ENCODE measurements at regions not wholly inside any gene's neighbourhood (a gene's known extent, or its start where the extent isn't known, plus 50 kb on each side); places are given as distances from the start of the nearest gene placed in this dataset.
"Not testable (repeated sequence)": the region's sequence is repeated elsewhere in the genome, so short reads cannot be mapped to it uniquely, and the experiment has no call there.

- TF ChIP-seq CTCF (IDR thresholded peaks at IDR 0.05; ENCODE audit: insufficient read depth in 1 of 2, low read depth in 1 of 2, low read length in 1 of 2, severe bottlenecking in 1 of 2, unreplicated experiment in 1 of 2), result no peak
- Mint-ChIP-seq H3K27ac (ENCODE audit: unreplicated experiment) (no peak overlapping the region), H3K27me3 (ENCODE audit: insufficient read depth, unreplicated experiment) (peaks cover 6% of the 10 kb centered on the region), H3K36me3 (ENCODE audit: insufficient read depth, unreplicated experiment) (no peaks in the 10 kb centered on the region), H3K4me3 (ENCODE audit: unreplicated experiment) (no peak overlapping the region), H3K4me1 (ENCODE audit: low read depth, unreplicated experiment) (no peaks in the 10 kb centered on the region), H3K9me3 (ENCODE audit: unreplicated experiment) (peaks cover 10% of the 10 kb centered on the region)
- Histone ChIP-seq H3K36me3 (ENCODE audit: control insufficient read depth, insufficient read depth, low read length) (no peaks in the 10 kb centered on the region), H3K4me3 (ENCODE audit: low read depth, low read length) (no peak overlapping the region), H3K4me1 (no peaks in the 10 kb centered on the region), H3K27me3 (replicated peaks; ENCODE audit: control insufficient read depth, insufficient read depth, low read length) (no peaks in the 10 kb centered on the region), H3K9me3 (no peaks in the 10 kb centered on the region; the same call in 1 of the 2 replicates)
- ChIA-PET CTCF (interaction anchor here (0.6 kb wide), 1 partner anchor 22 kb away, joined by 9 read pairs; no protein-coding TSS in a partner anchor), POLR2A (no interaction called here)
- no peak for DNase-seq
- BruUV-seq (replicated peaks), result no TSS peak
- intact Hi-C loops (cut with micrococcal nuclease; ENCODE audit: unreplicated experiment), result no loop called here
Observed at GRCh38 chr2:121849236-121849635, 93.8 kb downstream of the TSN start.

GRCh38 chr2:121853149-121853548 is 97.7 kb downstream of the TSN start:
- H3K9me3 ChIP-seq; BruUV-seq (replicated peaks); DNase-seq; H3K4me3 ChIP-seq (ENCODE audit: low read depth, low read length); intact Hi-C loops (cut with micrococcal nuclease; ENCODE audit: unreplicated experiment); H3K36me3 Mint-ChIP-seq (ENCODE audit: insufficient read depth, unreplicated experiment); H3K27ac Mint-ChIP-seq (ENCODE audit: unreplicated experiment); H3K4me3 Mint-ChIP-seq (ENCODE audit: unreplicated experiment); POLR2A ChIA-PET; H3K27me3 ChIP-seq (replicated peaks; ENCODE audit: control insufficient read depth, insufficient read depth, low read length); H3K36me3 ChIP-seq (ENCODE audit: control insufficient read depth, insufficient read depth, low read length); H3K27me3 Mint-ChIP-seq (ENCODE audit: insufficient read depth, unreplicated experiment); CTCF ChIA-PET: not testable (repeated sequence)
- Mint-ChIP-seq H3K4me1 (ENCODE audit: low read depth, unreplicated experiment) (peaks cover 13% of the 10 kb centered on the region), H3K9me3 (ENCODE audit: unreplicated experiment) (peaks cover 30% of the 10 kb centered on the region)
- peaks cover 14% of the 10 kb centered on the region for H3K4me1 ChIP-seq

- Histone ChIP-seq H3K4me3 (ENCODE audit: low read depth, low read length) (no peak overlapping the region), H3K9me3 (peaks cover 12% of the 10 kb centered on the region; the same call in 1 of the 2 replicates), H3K27me3 (replicated peaks; ENCODE audit: control insufficient read depth, insufficient read depth, low read length) (no peaks in the 10 kb centered on the region), H3K36me3 (ENCODE audit: control insufficient read depth, insufficient read depth, low read length) (no peaks in the 10 kb centered on the region), H3K4me1 (peaks cover 14% of the 10 kb centered on the region)
- no peaks in the 10 kb centered on the region for H3K36me3 Mint-ChIP-seq (ENCODE audit: insufficient read depth, unreplicated experiment)
- H3K27ac Mint-ChIP-seq (ENCODE audit: unreplicated experiment), result no peak overlapping the region
- TF ChIP-seq CTCF (IDR thresholded peaks at IDR 0.05; ENCODE audit: insufficient read depth in 1 of 2, low read depth in 1 of 2, low read length in 1 of 2, severe bottlenecking in 1 of 2, unreplicated experiment in 1 of 2), result no peak
- intact Hi-C loops (cut with micrococcal nuclease; ENCODE audit: unreplicated experiment), result no loop called here
- BruUV-seq (replicated peaks), result no TSS peak
- POLR2A ChIA-PET, result no interaction called here
- H3K4me3 Mint-ChIP-seq (ENCODE audit: unreplicated experiment), result no peak overlapping the region
- CTCF ChIA-PET, result no interaction called here
- peaks cover 31% of the 10 kb centered on the region for H3K9me3 Mint-ChIP-seq (ENCODE audit: unreplicated experiment)
- DNase-seq, result no peak
- peaks cover 13% of the 10 kb centered on the region for H3K4me1 Mint-ChIP-seq (ENCODE audit: low read depth, unreplicated experiment)
- peaks cover 6% of the 10 kb centered on the region for H3K27me3 Mint-ChIP-seq (ENCODE audit: insufficient read depth, unreplicated experiment)
Observed at GRCh38 chr2:121855510-121855909, 100.1 kb downstream of the TSN start.

- peaks cover 40% of the 10 kb centered on the region for H3K9me3 Mint-ChIP-seq (ENCODE audit: unreplicated experiment)
- peak overlapping the region; percentile 18 for H3K4me3 Mint-ChIP-seq (ENCODE audit: unreplicated experiment)
- peaks cover 20% of the 10 kb centered on the region for H3K4me1 Mint-ChIP-seq (ENCODE audit: low read depth, unreplicated experiment)
- no TSS peak for BruUV-seq (replicated peaks)
- H3K27ac Mint-ChIP-seq (ENCODE audit: unreplicated experiment), result no peak overlapping the region
- no peak for TF ChIP-seq CTCF (IDR thresholded peaks at IDR 0.05; ENCODE audit: insufficient read depth in 1 of 2, low read depth in 1 of 2, low read length in 1 of 2, severe bottlenecking in 1 of 2, unreplicated experiment in 1 of 2)
- no peaks in the 10 kb centered on the region for H3K36me3 Mint-ChIP-seq (ENCODE audit: insufficient read depth, unreplicated experiment)
- Histone ChIP-seq H3K4me3 (ENCODE audit: low read depth, low read length) (no peak overlapping the region), H3K27me3 (replicated peaks; ENCODE audit: control insufficient read depth, insufficient read depth, low read length) (no peaks in the 10 kb centered on the region), H3K9me3 (peaks cover 12% of the 10 kb centered on the region; the same call in 1 of the 2 replicates), H3K36me3 (ENCODE audit: control insufficient read depth, insufficient read depth, low read length) (no peaks in the 10 kb centered on the region), H3K4me1 (peaks cover 14% of the 10 kb centered on the region)
- intact Hi-C loops (cut with micrococcal nuclease; ENCODE audit: unreplicated experiment), result no loop called here
- ChIA-PET POLR2A (interaction anchor here (0.6 kb wide), 1 partner anchor 81 kb away, joined by 4 read pairs; no protein-coding TSS in a partner anchor), CTCF (no interaction called here)
- peaks cover 6% of the 10 kb centered on the region for H3K27me3 Mint-ChIP-seq (ENCODE audit: insufficient read depth, unreplicated experiment)
- DNase-seq, result no peak
Observed at GRCh38 chr2:121856360-121856759, 100.9 kb downstream of the TSN start.
